Erythroblast (primary cell): ENCODE measurements at regions not wholly inside any gene's neighbourhood (a gene's known extent, or its start where the extent isn't known, plus 50 kb on each side); places are given as distances from the start of the nearest gene placed in this dataset.

ENCODE experiments used
- GATA1 ChIP-seq: IDR thresholded peaks from 2 replicates; pipeline ENCODE4 v1.6.1; 2011; ENCODE audit warnings: low read depth, mild to moderate bottlenecking, control low read depth, low read length, moderate library complexity
- POLR2A ChIP-seq: IDR thresholded peaks from 2 replicates; pipeline ENCODE4 v1.6.1; 2011; ENCODE audit warnings: mild to moderate bottlenecking, low read length

- no peak for TF ChIP-seq GATA1
- TF ChIP-seq POLR2A, result no peak
These were observed 555.6 kb downstream of the EPHA4 start for GRCh38 chr2:221016551-221016950.
